ENCODE measurements at regions not wholly inside any gene's neighbourhood (a gene's known extent, or its start where the extent isn't known, plus 50 kb on each side); places are given as distances from the start of the nearest gene placed in this dataset.

- no peak for TF ChIP-seq CTCF (IDR thresholded peaks at IDR 0.05)
- 0% methylated on average over 1 of the region's 1 CpG for WGBS (ENCODE audit: insufficient coverage)
- Histone ChIP-seq H3K9me3 (ENCODE audit: control insufficient read depth, insufficient read depth, low read length) (no peaks in the 10 kb centered on the region), H3K4me1 (ENCODE audit: control insufficient read depth, insufficient read depth, low read length) (no peaks in the 10 kb centered on the region), H3K27me3 (ENCODE audit: control insufficient read depth, insufficient read depth, low read length) (no peaks in the 10 kb centered on the region), H3K27ac (ENCODE audit: low read length) (no peak overlapping the region), H3K4me3 (ENCODE audit: low read length) (no peak overlapping the region), H3K36me3 (ENCODE audit: control insufficient read depth, insufficient read depth, low read length) (no peaks in the 10 kb centered on the region)
- Mint-ChIP-seq H3K4me1 (no peaks in the 10 kb centered on the region), H3K27ac (no peak overlapping the region), H3K36me3 (no peaks in the 10 kb centered on the region), H3K9me3 (peaks cover 2 to 6% of the 10 kb centered on the region in 2 donors), H3K4me3 (no peak overlapping the region), H3K27me3 (ENCODE audit: low read depth in 2 of 2) (no peaks in the 10 kb centered on the region)
- intact Hi-C loops (cut with micrococcal nuclease) = no loop called here
- ATAC-seq = no peak
- DNase-seq = no peak
These were observed 155.7 kb upstream of the TMEM229A start for GRCh38 chr7:124188576-124188975.

DNA sequence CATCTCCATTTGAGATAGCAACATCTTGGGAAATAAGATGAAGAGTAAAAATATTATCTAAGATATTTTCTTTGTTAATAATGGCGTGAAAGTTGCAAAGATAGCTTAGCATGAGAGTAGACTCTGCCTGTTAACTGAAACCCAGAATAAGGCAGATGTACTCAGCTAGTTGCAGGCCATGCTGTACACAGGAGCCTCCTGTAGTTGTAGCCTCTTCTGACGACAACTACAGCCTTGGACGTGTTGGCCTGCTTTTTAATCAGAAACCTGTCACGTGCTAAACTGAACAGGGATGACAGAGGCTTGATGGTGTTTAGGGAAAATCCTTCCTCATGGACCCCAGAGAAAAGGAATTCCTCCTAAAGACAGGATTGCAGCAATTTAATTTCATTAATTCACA, 155.1 kb upstream of the TMEM229A start:
- H3K27me3 ChIP-seq (ENCODE audit: control insufficient read depth, insufficient read depth, low read length) = no peaks in the 10 kb centered on the region
- Mint-ChIP-seq H3K27ac (no peak overlapping the region), H3K4me3 (no peak overlapping the region), H3K9me3 (peaks cover 2 to 6% of the 10 kb centered on the region in 2 donors), H3K36me3 (no peaks in the 10 kb centered on the region), H3K4me1 (no peaks in the 10 kb centered on the region), H3K27me3 (ENCODE audit: low read depth in 2 of 2) (no peaks in the 10 kb centered on the region)
- no peaks in the 10 kb centered on the region for H3K4me1 ChIP-seq (ENCODE audit: control insufficient read depth, insufficient read depth, low read length)
- H3K36me3 ChIP-seq (ENCODE audit: control insufficient read depth, insufficient read depth, low read length) = no peaks in the 10 kb centered on the region
- TF ChIP-seq CTCF (IDR thresholded peaks at IDR 0.05) = no peak
- H3K4me3 ChIP-seq (ENCODE audit: low read length) = no peak overlapping the region
- no peak overlapping the region for H3K27ac ChIP-seq (ENCODE audit: low read length)
- DNase-seq (no peak), ATAC-seq (no peak)
- H3K9me3 ChIP-seq (ENCODE audit: control insufficient read depth, insufficient read depth, low read length) = no peaks in the 10 kb centered on the region
- intact Hi-C loops (cut with micrococcal nuclease) = no loop called here
- WGBS (ENCODE audit: insufficient coverage) = 61% methylated on average over 4 of the region's 4 CpGs

DNA sequence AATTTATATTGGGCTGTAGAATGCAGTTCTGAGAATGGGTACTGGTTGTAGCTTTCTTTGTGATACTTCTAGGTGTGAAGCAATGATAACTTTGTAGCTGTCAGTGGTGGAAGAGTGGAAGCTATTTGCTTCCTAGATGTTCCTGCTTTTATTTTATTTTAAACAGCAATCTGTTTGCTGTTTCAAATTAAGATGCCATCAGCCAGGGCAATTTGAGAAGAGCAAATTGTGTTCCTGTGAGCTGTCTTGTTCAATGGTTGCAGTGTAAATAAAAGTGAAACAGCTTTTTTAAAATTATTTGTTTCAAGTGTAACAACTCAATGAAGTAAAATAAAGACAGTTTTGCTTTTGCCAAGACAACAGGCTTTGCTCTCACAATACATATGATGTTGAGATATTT, 150.8 kb upstream of the TMEM229A start:
- no peaks in the 10 kb centered on the region for H3K9me3 ChIP-seq (ENCODE audit: control insufficient read depth, insufficient read depth, low read length)
- H3K9me3 Mint-ChIP-seq = peaks cover 5 to 9% of the 10 kb centered on the region in 2 donors
- no peak overlapping the region for H3K27ac ChIP-seq (ENCODE audit: low read length)
- no peaks in the 10 kb centered on the region for H3K36me3 ChIP-seq (ENCODE audit: control insufficient read depth, insufficient read depth, low read length)
- no peaks in the 10 kb centered on the region for H3K4me1 Mint-ChIP-seq
- H3K4me3 ChIP-seq (ENCODE audit: low read length) = no peak overlapping the region
- H3K4me3 Mint-ChIP-seq = no peak overlapping the region
- H3K27me3 ChIP-seq (ENCODE audit: control insufficient read depth, insufficient read depth, low read length) = no peaks in the 10 kb centered on the region
- intact Hi-C loops (cut with micrococcal nuclease) = no loop called here
- TF ChIP-seq CTCF (IDR thresholded peaks at IDR 0.05) = no peak
- H3K27ac Mint-ChIP-seq = no peak overlapping the region
- no peaks in the 10 kb centered on the region for H3K27me3 Mint-ChIP-seq (ENCODE audit: low read depth in 2 of 2)
- no peaks in the 10 kb centered on the region for H3K36me3 Mint-ChIP-seq
- no peak for ATAC-seq
- H3K4me1 ChIP-seq (ENCODE audit: control insufficient read depth, insufficient read depth, low read length) = no peaks in the 10 kb centered on the region
- no peak for DNase-seq

- H3K27ac Mint-ChIP-seq = no peak overlapping the region
- no peaks in the 10 kb centered on the region for H3K36me3 ChIP-seq (ENCODE audit: control insufficient read depth, insufficient read depth, low read length)
- H3K4me3 ChIP-seq (ENCODE audit: low read length) = no peak overlapping the region
- no peaks in the 10 kb centered on the region for H3K27me3 ChIP-seq (ENCODE audit: control insufficient read depth, insufficient read depth, low read length)
- no peaks in the 10 kb centered on the region for H3K4me1 Mint-ChIP-seq
- DNase-seq (no peak), ATAC-seq (no peak)
- no peaks in the 10 kb centered on the region for H3K27me3 Mint-ChIP-seq (ENCODE audit: low read depth in 2 of 2)
- TF ChIP-seq CTCF (IDR thresholded peaks at IDR 0.05) = no peak
- no peak overlapping the region for H3K27ac ChIP-seq (ENCODE audit: low read length)
- H3K36me3 Mint-ChIP-seq = no peaks in the 10 kb centered on the region
- peaks cover 6 to 10% of the 10 kb centered on the region in 2 donors for H3K9me3 Mint-ChIP-seq
- H3K4me1 ChIP-seq (ENCODE audit: control insufficient read depth, insufficient read depth, low read length) = no peaks in the 10 kb centered on the region
- WGBS (ENCODE audit: insufficient coverage) = 82% methylated on average over 2 of the region's 2 CpGs
- intact Hi-C loops (cut with micrococcal nuclease) = no loop called here
- H3K4me3 Mint-ChIP-seq = no peak overlapping the region
- H3K9me3 ChIP-seq (ENCODE audit: control insufficient read depth, insufficient read depth, low read length) = no peaks in the 10 kb centered on the region
These were observed 146.8 kb upstream of the TMEM229A start for GRCh38 chr7:124179641-124180040.

Measured in natural killer cell (primary cell).